ENCODE measurements at regions not wholly inside any gene's neighbourhood (a gene's known extent, or its start where the extent isn't known, plus 50 kb on each side); places are given as distances from the start of the nearest gene placed in this dataset.

- Mint-ChIP-seq H3K4me3 (no peak overlapping the region), H3K4me1 (ENCODE audit: low read depth) (no peaks in the 10 kb centered on the region), H3K9me3 (no peaks in the 10 kb centered on the region), H3K36me3 (ENCODE audit: low read depth) (no peaks in the 10 kb centered on the region), H3K27me3 (ENCODE audit: low read depth) (no peaks in the 10 kb centered on the region), H3K27ac (no peak overlapping the region)
- CTCF ChIA-PET, result no interaction called here
- intact Hi-C loops (cut with micrococcal nuclease), result no loop called here
- no peak for DNase-seq
These were observed 54.8 kb upstream of the CPEB4 start for GRCh38 chr5:173833196-173833985.

GRCh38 chr5:173834071-173834771 lies 53.9 kb upstream of the CPEB4 start:
- no peak overlapping the region for H3K27ac Mint-ChIP-seq
- intact Hi-C loops (cut with micrococcal nuclease), result no loop called here
- no peaks in the 10 kb centered on the region for H3K36me3 Mint-ChIP-seq (ENCODE audit: low read depth)
- no peak overlapping the region for H3K4me3 Mint-ChIP-seq
- H3K27me3 Mint-ChIP-seq (ENCODE audit: low read depth), result no peaks in the 10 kb centered on the region
- H3K4me1 Mint-ChIP-seq (ENCODE audit: low read depth), result no peaks in the 10 kb centered on the region
- CTCF ChIA-PET, result no interaction called here
- H3K9me3 Mint-ChIP-seq, result no peaks in the 10 kb centered on the region
- no peak for DNase-seq

GRCh38 chr5:173835131-173835530 lies 53.0 kb upstream of the CPEB4 start:
- intact Hi-C loops (cut with micrococcal nuclease), result no loop called here
- DNase-seq, result no peak
- Mint-ChIP-seq H3K4me3 (no peak overlapping the region), H3K27ac (no peak overlapping the region), H3K27me3 (ENCODE audit: low read depth) (no peaks in the 10 kb centered on the region), H3K36me3 (ENCODE audit: low read depth) (no peaks in the 10 kb centered on the region), H3K9me3 (no peaks in the 10 kb centered on the region), H3K4me1 (ENCODE audit: low read depth) (no peaks in the 10 kb centered on the region)
- CTCF ChIA-PET, result interaction anchor here (1.2 kb wide), 1 partner anchor 134 kb away, joined by 3 read pairs; no protein-coding TSS in a partner anchor

GRCh38 chr5:173835661-173836060 lies 52.5 kb upstream of the CPEB4 start:
- CTCF ChIA-PET, result interaction anchor here (1.2 kb wide), 1 partner anchor 134 kb away, joined by 3 read pairs; no protein-coding TSS in a partner anchor
- Mint-ChIP-seq H3K4me3 (no peak overlapping the region), H3K27me3 (ENCODE audit: low read depth) (no peaks in the 10 kb centered on the region), H3K36me3 (ENCODE audit: low read depth) (no peaks in the 10 kb centered on the region), H3K9me3 (no peaks in the 10 kb centered on the region), H3K27ac (no peak overlapping the region), H3K4me1 (ENCODE audit: low read depth) (no peaks in the 10 kb centered on the region)
- intact Hi-C loops (cut with micrococcal nuclease), result no loop called here
- DNase-seq, result no peak

GRCh38 chr5:173837654-173838053 lies 50.5 kb upstream of the CPEB4 start:
- DNase-seq, result no peak
- no peaks in the 10 kb centered on the region for H3K4me1 Mint-ChIP-seq (ENCODE audit: low read depth)
- no peaks in the 10 kb centered on the region for H3K9me3 Mint-ChIP-seq
- no peaks in the 10 kb centered on the region for H3K27me3 Mint-ChIP-seq (ENCODE audit: low read depth)
- no peak overlapping the region for H3K27ac Mint-ChIP-seq
- intact Hi-C loops (cut with micrococcal nuclease), result no loop called here
- CTCF ChIA-PET, result no interaction called here
- no peak overlapping the region for H3K4me3 Mint-ChIP-seq
- no peaks in the 10 kb centered on the region for H3K36me3 Mint-ChIP-seq (ENCODE audit: low read depth)
